GM23338 (cell line): ENCODE measurements at regions not wholly inside any gene's neighbourhood (a gene's known extent, or its start where the extent isn't known, plus 50 kb on each side); places are given as distances from the start of the nearest gene placed in this dataset.

Experiments
- EZH2 ChIP-seq: fragments of 200-600 bp; sonication (generic); IDR thresholded peaks from one replicate; pipeline ENCODE4 v1.8.0; 2017; ENCODE audit warnings: antibody characterized with exemption, mild to moderate bottlenecking, low read depth; ENCODE audit not compliant: unreplicated experiment
- EZH2phosphoT487 ChIP-seq: fragments of 200-600 bp; sonication (generic); IDR thresholded peaks from one replicate; pipeline ENCODE4 v1.8.1; 2018; ENCODE audit warnings: antibody characterized with exemption; ENCODE audit not compliant: unreplicated experiment
- JUNB ChIP-seq: IDR thresholded peaks from one replicate; pipeline ENCODE4 v1.6.1; 2016; ENCODE audit warnings: antibody characterized with exemption; ENCODE audit not compliant: unreplicated experiment
- POLR2AphosphoS5 ChIP-seq: IDR thresholded peaks from 2 replicates; pipeline ENCODE4 v1.6.1; 2016; ENCODE audit warnings: antibody characterized with exemption, low read depth
- STAT1 ChIP-seq: IDR thresholded peaks from one replicate; pipeline ENCODE4 v1.6.1; 2016; ENCODE audit warnings: antibody characterized with exemption; ENCODE audit not compliant: unreplicated experiment
- ZNF114 ChIP-seq: fragments of 250-450 bp; sonication (Bioruptor Pico); IDR thresholded peaks from 2 replicates; pipeline ENCODE4 v1.5.0; 2020; ENCODE audit warnings: mild to moderate bottlenecking, moderate library complexity
- ZNF331 ChIP-seq: fragments of 250-450 bp; sonication (Bioruptor Pico); IDR thresholded peaks from 2 replicates; pipeline ENCODE4 v1.5.0; 2020; ENCODE audit warnings: low read depth, mild to moderate bottlenecking, moderate library complexity
- TF ChIP-seq, protein P1 (sequence below), 2 experiments: fragments of 200-600 bp in 1 of 2; sonication (generic) in 1 of 2; conservative IDR thresholded peaks; 2 replicates each; pipeline versions ENCODE4 v1.5.1 to v1.6.1; 2016 to 2017; ENCODE audit warnings: antibody characterized with exemption in 2 of 2, low read depth in 2 of 2, mild to moderate bottlenecking in 2 of 2, moderate library complexity in 1 of 2
- TF ChIP-seq, protein P2 (sequence below): IDR thresholded peaks from one replicate; pipeline ENCODE4 v1.6.1; 2018; ENCODE audit warnings: antibody characterized with exemption; ENCODE audit not compliant: unreplicated experiment

DNA sequence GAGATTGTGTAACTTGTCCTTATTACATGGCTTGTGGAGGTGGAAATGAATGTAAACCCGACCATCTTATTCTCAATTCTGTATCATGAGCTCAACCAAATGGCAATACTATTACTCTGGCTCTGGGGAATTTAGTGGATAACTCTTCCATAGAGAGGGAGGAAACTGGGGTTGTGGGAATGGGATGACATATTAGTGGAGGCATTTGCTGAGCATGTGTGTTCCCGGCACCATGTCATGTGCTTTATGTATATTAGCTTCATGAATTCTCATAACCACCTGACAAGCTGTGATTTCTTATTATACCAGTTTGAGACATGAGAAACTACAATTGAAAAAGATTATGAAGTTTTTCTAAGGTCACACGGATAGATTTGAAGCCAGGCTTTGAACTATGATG lies 112.8 kb upstream of the TMEFF2 start:
- TF ChIP-seq, protein P1, sequence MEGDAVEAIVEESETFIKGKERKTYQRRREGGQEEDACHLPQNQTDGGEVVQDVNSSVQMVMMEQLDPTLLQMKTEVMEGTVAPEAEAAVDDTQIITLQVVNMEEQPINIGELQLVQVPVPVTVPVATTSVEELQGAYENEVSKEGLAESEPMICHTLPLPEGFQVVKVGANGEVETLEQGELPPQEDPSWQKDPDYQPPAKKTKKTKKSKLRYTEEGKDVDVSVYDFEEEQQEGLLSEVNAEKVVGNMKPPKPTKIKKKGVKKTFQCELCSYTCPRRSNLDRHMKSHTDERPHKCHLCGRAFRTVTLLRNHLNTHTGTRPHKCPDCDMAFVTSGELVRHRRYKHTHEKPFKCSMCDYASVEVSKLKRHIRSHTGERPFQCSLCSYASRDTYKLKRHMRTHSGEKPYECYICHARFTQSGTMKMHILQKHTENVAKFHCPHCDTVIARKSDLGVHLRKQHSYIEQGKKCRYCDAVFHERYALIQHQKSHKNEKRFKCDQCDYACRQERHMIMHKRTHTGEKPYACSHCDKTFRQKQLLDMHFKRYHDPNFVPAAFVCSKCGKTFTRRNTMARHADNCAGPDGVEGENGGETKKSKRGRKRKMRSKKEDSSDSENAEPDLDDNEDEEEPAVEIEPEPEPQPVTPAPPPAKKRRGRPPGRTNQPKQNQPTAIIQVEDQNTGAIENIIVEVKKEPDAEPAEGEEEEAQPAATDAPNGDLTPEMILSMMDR (conservative IDR thresholded peaks at IDR 0.05; ENCODE audit: low read depth in 2 of 2), result no peak
- TF ChIP-seq POLR2AphosphoS5, result no peak
- TF ChIP-seq ZNF114 (CRISPR knock-in tag), result no peak
- TF ChIP-seq EZH2, result no peak
- TF ChIP-seq EZH2phosphoT487, result no peak
- TF ChIP-seq, protein P2, sequence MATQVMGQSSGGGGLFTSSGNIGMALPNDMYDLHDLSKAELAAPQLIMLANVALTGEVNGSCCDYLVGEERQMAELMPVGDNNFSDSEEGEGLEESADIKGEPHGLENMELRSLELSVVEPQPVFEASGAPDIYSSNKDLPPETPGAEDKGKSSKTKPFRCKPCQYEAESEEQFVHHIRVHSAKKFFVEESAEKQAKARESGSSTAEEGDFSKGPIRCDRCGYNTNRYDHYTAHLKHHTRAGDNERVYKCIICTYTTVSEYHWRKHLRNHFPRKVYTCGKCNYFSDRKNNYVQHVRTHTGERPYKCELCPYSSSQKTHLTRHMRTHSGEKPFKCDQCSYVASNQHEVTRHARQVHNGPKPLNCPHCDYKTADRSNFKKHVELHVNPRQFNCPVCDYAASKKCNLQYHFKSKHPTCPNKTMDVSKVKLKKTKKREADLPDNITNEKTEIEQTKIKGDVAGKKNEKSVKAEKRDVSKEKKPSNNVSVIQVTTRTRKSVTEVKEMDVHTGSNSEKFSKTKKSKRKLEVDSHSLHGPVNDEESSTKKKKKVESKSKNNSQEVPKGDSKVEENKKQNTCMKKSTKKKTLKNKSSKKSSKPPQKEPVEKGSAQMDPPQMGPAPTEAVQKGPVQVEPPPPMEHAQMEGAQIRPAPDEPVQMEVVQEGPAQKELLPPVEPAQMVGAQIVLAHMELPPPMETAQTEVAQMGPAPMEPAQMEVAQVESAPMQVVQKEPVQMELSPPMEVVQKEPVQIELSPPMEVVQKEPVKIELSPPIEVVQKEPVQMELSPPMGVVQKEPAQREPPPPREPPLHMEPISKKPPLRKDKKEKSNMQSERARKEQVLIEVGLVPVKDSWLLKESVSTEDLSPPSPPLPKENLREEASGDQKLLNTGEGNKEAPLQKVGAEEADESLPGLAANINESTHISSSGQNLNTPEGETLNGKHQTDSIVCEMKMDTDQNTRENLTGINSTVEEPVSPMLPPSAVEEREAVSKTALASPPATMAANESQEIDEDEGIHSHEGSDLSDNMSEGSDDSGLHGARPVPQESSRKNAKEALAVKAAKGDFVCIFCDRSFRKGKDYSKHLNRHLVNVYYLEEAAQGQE, result no peak
- no peak for TF ChIP-seq JUNB
- TF ChIP-seq ZNF331, result no peak
- TF ChIP-seq STAT1, result no peak
